SH-SY5Y (cell line): ENCODE measurements at regions not wholly inside any gene's neighbourhood (a gene's known extent, or its start where the extent isn't known, plus 50 kb on each side); places are given as distances from the start of the nearest gene placed in this dataset.

Experiments
- GATA2 ChIP-seq: IDR thresholded peaks from 2 replicates; pipeline ENCODE4 v1.6.1; 2011; ENCODE audit warnings: mild to moderate bottlenecking, low read depth, low read length
- GATA3 ChIP-seq: IDR thresholded peaks from 2 replicates; pipeline ENCODE4 v1.6.1; 2011; ENCODE audit warnings: low read depth, mild to moderate bottlenecking, low read length, moderate library complexity

DNA sequence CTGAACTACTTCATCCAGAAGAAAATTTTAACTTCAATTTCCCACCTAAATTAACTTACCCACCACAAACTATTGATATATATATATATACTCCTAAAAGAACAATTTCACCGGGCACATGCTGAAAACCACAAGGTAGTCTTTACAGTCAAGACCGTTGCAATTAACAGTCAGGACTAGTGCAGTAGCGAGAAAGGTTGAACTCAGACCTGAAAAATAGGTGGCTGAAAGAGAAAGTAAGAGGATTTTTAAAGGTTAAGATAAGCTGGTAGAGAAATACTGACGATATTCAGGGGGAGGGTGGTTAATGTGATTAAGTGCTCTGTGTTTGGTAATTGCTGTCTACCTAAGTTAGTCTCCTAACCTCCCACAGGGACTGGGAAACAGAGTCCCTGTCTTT is 1153.5 kb upstream of the TMPRSS15 start:
- TF ChIP-seq GATA2 (no peak), GATA3 (no peak)
